GM19025 (cell line): ENCODE measurements at regions not wholly inside any gene's neighbourhood (a gene's known extent, or its start where the extent isn't known, plus 50 kb on each side); places are given as distances from the start of the nearest gene placed in this dataset.

Experiments used
- ATAC-seq: cut with Tn5 transposase; IDR thresholded peaks from one replicate; pipeline ENCODE4 v1.9.1; 2021; ENCODE audit warnings: mild to moderate bottlenecking, low read depth, moderate library complexity; ENCODE audit not compliant: unreplicated experiment

- ATAC-seq = no peak
Measured at GRCh38 chr10:61110188-61110844, 166.3 kb upstream of the RHOBTB1 start.

GRCh38 chr10:61108915-61109314, 164.9 kb upstream of the RHOBTB1 start:
- ATAC-seq = no peak

DNA sequence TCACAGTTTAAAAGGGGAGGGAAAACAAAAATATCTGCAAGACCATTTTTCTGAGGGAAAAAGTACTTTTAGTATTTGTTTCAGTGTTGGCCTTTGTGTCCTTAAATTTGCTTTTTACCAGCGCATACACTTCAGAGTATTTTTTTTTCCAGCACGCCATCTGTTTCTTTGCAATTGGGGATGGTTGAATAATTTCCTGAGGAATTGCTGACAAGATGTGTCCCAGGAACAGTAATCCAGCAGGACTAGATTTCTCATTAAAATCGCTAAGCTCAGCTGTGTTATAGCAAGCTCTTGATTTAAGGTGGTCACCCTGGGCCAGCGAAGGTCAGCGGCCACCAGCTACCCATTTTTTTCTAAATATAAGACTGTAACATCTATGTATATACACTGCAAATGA, 156.9 kb upstream of the RHOBTB1 start:
- no peak for ATAC-seq

DNA sequence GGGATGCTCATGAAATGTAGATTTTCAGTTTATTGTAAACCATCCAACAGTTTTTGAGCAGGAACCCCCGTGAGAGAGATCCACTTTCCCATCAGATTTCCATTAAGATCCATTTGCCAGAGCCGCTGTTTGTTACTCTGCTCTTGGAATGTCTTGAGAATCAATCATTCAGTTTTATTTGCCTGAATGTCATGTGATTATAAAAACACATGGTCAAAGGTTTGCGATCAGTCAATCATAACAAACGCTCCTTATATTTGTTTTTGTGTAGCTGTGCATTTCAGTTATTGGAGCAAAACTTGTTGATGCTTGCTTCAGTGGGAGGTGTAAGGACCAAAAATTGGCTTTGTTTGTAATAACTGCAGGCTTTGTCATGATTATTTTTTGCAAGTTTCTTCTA, 155.8 kb upstream of the RHOBTB1 start:
- ATAC-seq = no peak

GRCh38 chr10:61098966-61099365, 155.0 kb upstream of the RHOBTB1 start:
- no peak for ATAC-seq

DNA sequence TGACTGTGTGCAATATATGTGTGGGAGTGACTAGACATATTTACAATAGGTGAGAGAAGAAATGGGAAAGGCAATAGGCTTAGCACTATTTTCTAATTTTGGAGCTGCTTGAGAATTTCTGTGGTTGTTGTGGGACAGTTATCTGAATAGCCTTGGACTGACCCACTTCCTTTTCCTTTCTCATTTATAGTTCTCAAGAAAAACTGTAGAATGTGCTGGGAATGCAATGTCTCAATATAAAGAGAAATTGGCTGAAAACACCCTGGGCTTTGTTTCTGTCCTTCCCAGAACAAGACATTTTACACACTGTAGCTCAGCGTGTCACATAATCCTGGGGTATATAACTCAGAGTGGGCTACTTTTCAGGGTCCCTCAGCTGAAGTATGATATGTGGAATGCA, 153.0 kb upstream of the RHOBTB1 start:
- no peak for ATAC-seq

GRCh38 chr10:61096056-61096455, 152.1 kb upstream of the RHOBTB1 start:
- ATAC-seq = no peak

DNA sequence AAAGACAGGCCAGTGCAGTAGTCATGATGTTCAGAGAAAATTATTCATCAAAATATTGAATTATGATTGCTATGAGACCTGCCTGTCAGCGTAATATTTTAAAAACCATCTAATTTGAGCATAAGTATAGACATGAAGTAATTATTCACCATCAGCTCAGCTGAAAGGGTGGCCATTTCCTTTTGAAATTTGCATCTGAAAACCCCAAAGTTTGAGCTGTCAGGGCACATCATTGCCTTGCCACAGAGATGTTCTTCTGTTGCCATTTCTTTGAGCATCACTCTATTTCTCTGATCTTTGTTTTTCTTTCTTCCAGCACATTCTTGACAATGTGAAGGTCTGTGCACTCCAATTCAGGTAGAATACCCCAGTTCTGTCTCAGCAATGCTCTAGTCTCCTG, 147.5 kb upstream of the RHOBTB1 start:
- peak; percentile 55 for ATAC-seq

DNA sequence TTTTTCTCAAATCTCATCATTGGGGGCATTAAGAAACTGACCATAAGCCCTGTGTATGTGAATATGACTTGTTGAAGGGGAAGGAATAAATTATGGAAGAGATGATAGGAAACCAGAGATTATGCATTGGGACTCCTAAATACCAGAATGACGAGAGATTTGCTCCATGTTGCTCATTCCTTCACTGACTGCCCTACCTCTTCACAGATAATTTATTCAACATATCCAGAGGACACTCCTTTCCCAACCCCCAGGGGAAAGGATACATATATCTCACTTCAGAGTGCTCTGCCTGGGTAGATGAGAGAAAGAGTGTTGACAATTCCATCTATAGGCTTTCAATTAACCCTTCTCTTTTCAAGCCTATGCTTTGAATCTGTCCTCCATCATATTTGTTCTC, 145.3 kb upstream of the RHOBTB1 start:
- ATAC-seq = no peak

DNA sequence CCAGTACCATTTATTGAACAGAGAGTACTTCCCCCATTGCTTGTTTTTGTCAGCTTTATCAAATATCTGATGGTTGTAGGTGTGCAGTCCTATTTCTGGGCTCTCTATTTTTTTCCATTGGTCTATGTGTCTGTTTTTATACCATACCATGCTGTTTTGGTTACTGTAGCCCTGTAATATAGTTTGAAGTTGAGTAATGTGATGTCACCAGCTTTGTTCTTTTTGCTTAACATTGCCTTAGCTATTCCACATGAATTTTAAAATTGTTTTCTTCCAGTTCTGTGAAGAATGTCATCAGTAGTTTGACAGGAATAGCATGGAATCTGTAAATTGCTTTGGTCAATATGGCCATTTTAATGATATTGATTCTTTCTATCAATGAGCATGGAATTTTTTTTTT, 140.5 kb upstream of the RHOBTB1 start:
- ATAC-seq = no peak

- ATAC-seq = no peak
Measured at GRCh38 chr10:61081301-61081700, 137.3 kb upstream of the RHOBTB1 start.

DNA sequence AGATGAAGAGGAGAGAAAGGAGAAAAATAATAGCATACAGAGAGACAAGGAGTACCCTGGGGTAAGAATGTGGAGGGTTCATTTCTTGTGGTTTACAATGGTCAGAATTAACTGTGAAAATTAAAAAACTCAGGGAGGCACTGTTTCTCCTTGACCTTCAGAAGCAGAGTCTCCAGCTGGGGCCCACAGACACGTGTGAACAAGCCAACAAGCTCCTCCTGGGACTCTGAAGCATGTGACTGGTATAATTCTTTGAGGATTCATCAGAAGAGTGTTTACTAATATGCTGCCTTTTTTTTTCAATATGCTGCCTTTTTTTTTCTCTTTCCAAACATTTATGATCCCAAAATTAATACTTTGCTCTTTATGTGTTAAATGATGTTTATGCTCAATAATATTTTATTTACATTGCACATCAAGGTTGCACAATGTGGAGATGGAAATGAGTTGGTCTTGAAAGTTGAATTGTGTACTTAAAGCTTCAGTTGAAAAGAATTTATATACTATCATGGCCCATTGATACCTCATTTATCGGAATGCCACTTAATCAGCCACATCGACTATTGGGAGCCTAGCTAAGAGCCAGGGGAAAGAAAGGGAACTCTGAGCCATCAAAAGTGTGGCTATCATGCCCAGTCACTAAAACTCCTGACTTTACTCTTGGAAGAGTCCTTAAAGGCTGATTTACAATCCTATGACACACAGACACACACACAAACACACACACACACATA, 134.7 kb upstream of the RHOBTB1 start:
- ATAC-seq = no peak

GRCh38 chr10:61076572-61077114, 132.7 kb upstream of the RHOBTB1 start:
- no peak for ATAC-seq

- no peak for ATAC-seq
Measured at GRCh38 chr10:61073391-61073790, 129.4 kb upstream of the RHOBTB1 start.

DNA sequence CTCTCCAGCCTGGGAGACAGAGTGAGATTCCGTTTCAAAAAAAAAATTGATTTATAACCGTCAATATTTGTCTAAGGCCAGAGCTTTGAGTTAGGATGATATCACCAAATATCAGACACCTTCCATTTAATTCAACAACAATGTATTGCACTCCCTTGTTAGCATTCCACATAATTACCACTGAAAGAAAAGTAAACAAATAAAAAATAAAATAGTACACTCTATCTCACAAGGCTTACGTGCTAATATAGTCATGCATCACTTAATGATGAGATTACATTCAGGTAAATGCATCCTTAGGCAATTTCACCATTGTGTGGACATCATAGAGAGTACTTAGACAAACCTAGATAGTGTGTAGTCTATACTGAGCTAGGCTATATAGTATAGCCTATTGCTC, 127.6 kb upstream of the RHOBTB1 start:
- ATAC-seq = no peak

DNA sequence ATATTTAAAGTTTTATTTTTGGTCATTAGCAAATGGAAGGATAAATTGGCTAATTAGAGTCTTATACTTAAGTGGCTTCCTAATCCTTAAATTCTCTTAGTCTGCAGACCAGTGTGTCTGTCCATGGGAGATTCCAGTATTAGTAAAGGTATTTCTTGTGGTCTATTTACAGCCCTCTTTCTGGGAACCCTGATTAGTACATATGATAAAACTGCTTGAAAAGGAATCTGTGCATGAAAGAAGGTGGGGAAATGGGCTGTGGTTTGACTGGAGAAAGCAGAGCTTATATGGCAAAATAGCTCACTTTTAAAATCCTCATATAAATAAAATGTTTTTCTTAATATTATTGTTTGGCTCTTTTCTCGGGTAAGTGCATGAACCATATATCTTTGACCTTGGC, 124.5 kb upstream of the RHOBTB1 start:
- ATAC-seq = no peak

DNA sequence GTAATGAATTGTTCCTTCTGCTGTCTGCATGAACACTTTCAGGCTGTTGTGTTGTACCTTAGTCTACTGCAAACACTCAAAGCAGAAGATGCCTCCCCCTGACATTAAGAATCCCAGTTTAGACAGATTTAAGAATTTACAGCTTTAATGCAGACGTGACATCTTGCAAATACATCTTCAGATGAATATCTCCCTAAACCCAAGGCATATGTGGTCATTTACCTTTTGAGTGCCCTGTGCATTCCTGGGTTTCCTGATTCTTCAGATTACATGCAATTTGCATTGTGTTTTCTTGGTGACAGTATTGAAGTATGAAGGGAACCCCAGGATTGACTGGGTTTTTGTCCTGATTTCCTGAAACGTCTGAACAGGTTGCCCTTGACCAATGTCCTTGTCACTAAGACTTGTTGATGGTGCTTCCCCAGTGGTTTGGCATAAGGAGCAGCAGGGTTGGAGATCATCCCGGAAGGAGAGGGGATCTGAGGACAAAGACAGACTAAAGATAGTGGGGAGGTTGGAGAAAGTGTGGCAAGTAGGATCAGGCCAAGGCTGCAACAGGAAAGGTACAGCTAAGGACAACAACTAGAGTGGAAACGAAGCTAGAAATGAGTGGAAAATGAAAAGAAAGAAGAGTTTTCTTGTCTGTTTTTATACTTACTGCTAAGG, 123.8 kb upstream of the RHOBTB1 start:
- ATAC-seq = no peak

DNA sequence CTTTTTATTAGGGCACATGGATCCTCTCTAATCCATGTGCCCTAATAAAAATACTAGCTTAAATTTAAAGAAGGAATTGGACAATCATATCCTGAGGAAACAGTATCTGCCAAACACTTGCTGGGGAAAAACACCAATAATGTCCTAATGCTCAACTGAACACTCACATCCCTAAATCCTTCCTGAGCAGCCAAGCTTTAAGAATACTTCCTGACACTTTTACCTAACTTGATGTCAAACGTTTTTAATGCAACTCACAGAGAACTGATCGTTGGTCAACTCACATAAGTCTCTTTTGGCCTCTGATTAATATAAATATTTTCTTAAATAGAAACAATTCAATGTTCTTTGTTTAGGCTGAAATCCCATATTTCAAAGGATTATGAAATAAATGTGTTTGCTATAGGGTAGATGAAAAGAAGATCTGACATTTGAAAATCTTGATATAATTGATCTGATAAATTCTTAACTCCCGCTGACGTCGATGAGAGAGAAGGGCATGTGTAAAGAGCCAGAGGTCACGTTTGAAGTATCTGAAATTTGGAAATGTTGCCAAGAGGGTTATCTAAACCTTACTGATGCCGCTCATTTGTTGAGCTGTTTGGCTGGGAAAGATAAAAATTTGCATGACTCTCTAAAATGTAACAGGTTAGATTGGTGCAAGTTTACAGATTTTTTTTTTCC, 122.8 kb upstream of the RHOBTB1 start:
- no peak for ATAC-seq

GRCh38 chr10:61065051-61065450, 121.1 kb upstream of the RHOBTB1 start:
- ATAC-seq = no peak

DNA sequence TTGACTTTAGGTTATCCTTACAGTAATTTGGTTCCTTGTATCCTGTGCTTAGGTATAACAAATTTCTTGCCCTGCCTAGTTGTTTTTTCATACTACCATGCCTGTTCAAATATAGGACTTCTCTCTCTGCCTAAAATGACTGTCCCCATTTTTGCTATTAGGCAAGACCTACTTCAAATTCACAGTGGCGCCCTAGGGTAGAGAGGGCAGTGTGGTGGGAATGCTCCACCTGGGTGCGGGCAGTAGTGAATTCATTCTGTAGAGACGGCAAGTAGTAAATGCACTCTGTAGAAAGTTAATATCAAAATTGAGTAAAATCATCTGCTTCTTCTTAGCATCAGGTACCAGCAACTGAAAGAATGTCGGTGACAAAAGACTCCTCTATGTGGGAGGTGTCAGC, 120.4 kb upstream of the RHOBTB1 start:
- no peak for ATAC-seq

- no peak for ATAC-seq
Measured at GRCh38 chr10:61063901-61064300, 119.9 kb upstream of the RHOBTB1 start.
